Testis (tissue), 2 donors: ENCODE measurements at regions not wholly inside any gene's neighbourhood (a gene's known extent, or its start where the extent isn't known, plus 50 kb on each side); places are given as distances from the start of the nearest gene placed in this dataset.

Experiments
- CTCF ChIP-seq, 3 experiments: fragments of 450-650 bp in 2 of 3; fragments of 200-600 bp in 1 of 3; sonication (generic) in 1 of 3; IDR thresholded peaks; one replicate each; pipeline ENCODE4 v1.5.1; 2016 to 2019; ENCODE audit warnings: antibody characterized with exemption in 3 of 3, mild to moderate bottlenecking in 2 of 3, moderate library complexity in 1 of 3
- POLR2A ChIP-seq: fragments of 450-650 bp; IDR thresholded peaks from one replicate; pipeline ENCODE4 v1.6.1; 2017; ENCODE audit warnings: antibody characterized with exemption, mild to moderate bottlenecking, moderate library complexity

- TF ChIP-seq CTCF (IDR thresholded peaks at IDR 0.05) (no peak), POLR2A (no peak)
Observed at GRCh38 chr16:73265935-73266334, 218.0 kb upstream of the ZFHX3 start.
